Astrocyte of the cerebellum (primary cell): ENCODE measurements at regions not wholly inside any gene's neighbourhood (a gene's known extent, or its start where the extent isn't known, plus 50 kb on each side); places are given as distances from the start of the nearest gene placed in this dataset.
"Not testable (repeated sequence)": the region's sequence is repeated elsewhere in the genome, so short reads cannot be mapped to it uniquely, and the experiment has no call there.

Source experiments
- DNase-seq: peaks from one replicate; pipeline ENCODE4 v3.0.0-alpha.2; 2011; ENCODE audit warnings: low read depth
- H3K4me3 ChIP-seq: 2 replicates; pipeline ENCODE4 v1.5.1; 2011; ENCODE audit warnings: mild to moderate bottlenecking, low read depth, low read length, moderate library complexity
- CTCF ChIP-seq: IDR thresholded peaks from 2 replicates; pipeline ENCODE4 v1.5.1; 2012; ENCODE audit warnings: low read length, low read depth, moderate library complexity, mild to moderate bottlenecking; ENCODE audit errors: missing control alignments
- in situ Hi-C: cut with HindIII; loops from 2 replicates; pipeline ENCODE4 v1.10.0; 2017; ENCODE audit warnings: low sequenced_read_pairs

GRCh38 chr12:34236073-34236472 is 213.8 kb downstream of the ALG10 start:
- TF ChIP-seq CTCF = no peak
- no peak overlapping the region for H3K4me3 ChIP-seq
- DNase-seq = no peak
- in situ Hi-C loops = no loop called here

DNA sequence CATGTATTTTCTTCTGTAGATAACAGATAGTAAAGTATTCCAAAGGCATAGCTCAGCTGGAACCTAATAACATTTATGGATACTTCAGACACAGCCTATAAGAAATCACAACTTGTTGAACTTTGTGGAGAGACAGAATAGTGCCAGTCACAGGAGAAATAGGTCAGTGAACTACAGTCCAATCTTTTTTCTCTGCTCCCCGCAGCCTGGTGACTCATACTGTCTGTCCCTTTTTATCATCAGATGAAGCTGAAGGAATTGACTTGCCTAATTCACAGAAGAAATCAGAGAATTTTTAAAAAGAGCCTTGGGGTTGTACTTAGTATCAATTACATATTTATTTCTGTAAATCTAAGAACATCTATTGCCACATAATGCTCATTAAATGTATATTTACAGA is 222.3 kb downstream of the ALG10 start:
- no peak for TF ChIP-seq CTCF
- no peak for DNase-seq
- H3K4me3 ChIP-seq = no peak overlapping the region
- in situ Hi-C loops = no loop called here

DNA sequence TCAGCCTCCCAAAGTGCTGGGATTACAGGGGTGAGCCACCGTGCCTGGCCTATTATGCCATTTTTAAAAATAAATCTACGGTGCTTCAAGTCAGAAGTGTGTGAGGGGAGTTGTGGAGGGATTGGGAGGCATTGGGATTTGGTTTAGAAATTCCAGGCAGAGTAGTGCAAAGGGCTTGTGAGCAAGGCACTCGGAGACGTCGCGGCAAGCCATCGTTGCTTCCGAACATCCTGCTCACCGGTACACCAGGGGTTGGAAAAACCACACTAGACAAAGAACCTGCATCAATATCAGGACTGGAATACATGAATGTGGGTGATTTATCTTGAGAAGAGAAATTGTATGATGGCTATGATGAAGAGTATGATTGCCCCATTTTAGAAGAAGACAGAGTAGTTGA is 227.0 kb downstream of the ALG10 start:
- no peak for TF ChIP-seq CTCF
- no peak overlapping the region for H3K4me3 ChIP-seq
- in situ Hi-C loops = no loop called here
- DNase-seq = no peak

DNA sequence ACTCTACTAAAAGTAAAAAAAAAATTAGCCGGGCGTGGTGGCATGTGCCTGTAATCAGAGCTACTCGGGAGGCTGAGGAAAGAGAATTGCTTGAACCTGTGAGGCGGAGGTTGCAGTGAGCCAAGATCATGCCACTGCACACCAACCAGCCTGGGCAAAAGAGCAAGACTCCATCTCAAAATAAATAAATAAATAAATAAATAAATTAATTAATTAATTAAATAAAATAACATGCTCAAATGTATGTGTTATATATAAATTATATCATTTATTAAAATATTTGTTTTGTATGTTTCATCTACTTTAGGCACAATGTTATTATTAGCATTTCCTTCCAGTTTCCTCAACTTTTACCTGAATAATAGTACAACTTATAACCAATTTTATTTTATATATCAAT is 229.6 kb downstream of the ALG10 start:
- in situ Hi-C loops, H3K4me3 ChIP-seq, DNase-seq: not testable (repeated sequence)

DNA sequence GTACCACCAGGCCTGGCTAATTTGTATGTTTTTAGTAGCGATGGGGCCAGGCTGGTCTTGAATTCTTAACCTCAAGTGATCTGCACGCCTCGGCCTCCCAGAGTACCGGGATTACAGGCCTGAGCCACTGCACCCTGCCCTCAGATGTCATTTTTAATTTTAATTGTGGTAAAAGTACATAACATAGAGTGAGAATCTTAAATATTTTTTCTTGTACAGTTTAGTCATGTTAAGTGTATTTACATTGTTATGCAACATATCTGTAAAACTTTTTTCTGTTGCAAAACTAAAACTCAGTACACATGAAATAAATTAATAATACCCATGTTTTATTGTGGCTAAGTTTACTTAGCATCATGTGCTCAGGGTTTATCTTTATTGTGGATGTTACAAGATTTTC is 231.4 kb downstream of the ALG10 start:
- DNase-seq = no peak
- no peak for TF ChIP-seq CTCF
- H3K4me3 ChIP-seq = no peak overlapping the region
- in situ Hi-C loops = no loop called here

- no peak for DNase-seq
- in situ Hi-C loops = no loop called here
- TF ChIP-seq CTCF = no peak
- H3K4me3 ChIP-seq = no peak overlapping the region
These were observed 234.8 kb downstream of the ALG10 start for GRCh38 chr12:34257093-34257492.

- in situ Hi-C loops, DNase-seq, H3K4me3 ChIP-seq: not testable (repeated sequence)
These were observed 239.8 kb downstream of the ALG10 start for GRCh38 chr12:34262140-34262539.

DNA sequence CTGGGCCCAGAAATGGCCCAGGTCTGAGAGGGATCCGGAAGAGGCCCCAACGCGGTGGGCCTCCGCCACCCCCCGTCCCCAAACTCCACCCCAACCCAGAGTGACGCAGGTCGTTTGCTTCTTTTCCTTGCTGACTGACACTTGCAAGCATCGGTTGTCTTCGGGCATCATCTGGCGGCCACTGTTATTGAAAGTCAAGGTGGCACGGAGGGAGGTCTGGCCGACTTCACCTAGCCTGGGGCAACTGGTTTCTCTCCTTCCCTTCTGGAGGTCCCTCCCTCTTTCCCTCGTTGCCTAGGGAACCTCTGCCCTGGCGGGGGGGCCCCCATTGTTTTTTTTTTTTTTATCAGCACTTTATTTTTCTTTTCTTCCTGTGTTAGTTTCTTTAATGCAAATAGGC is 241.8 kb downstream of the ALG10 start:
- H3K4me3 ChIP-seq = no peak overlapping the region
- no peak for DNase-seq
- in situ Hi-C loops = no loop called here
- TF ChIP-seq CTCF = no peak

GRCh38 chr12:34273703-34274102 is 251.4 kb downstream of the ALG10 start:
- in situ Hi-C loops = not testable (repeated sequence)

More at GRCh38 chr12:34273703-34274102, 251.4 kb downstream of the ALG10 start:
- not testable (repeated sequence) for DNase-seq, H3K4me3 ChIP-seq
